ENCODE measurements at regions not wholly inside any gene's neighbourhood (a gene's known extent, or its start where the extent isn't known, plus 50 kb on each side); places are given as distances from the start of the nearest gene placed in this dataset.

- no peak overlapping the region for H3K4me3 ChIP-seq (ENCODE audit: low read length)
- TF ChIP-seq CTCF (IDR thresholded peaks at IDR 0.05; ENCODE audit: insufficient read depth, low read depth, low read length, missing control alignments), result no peak
Measured at GRCh38 chr5:1681955-1682354, 117.7 kb downstream of the MRPL36 start.

GRCh38 chr5:1673042-1673677 is 126.5 kb downstream of the MRPL36 start:
- H3K4me3 ChIP-seq (ENCODE audit: low read length), result no peak overlapping the region
- DNase-seq (ENCODE audit: low read depth), result no peak
- no peak for TF ChIP-seq CTCF (IDR thresholded peaks at IDR 0.05; ENCODE audit: insufficient read depth, low read depth, low read length, missing control alignments)

More at GRCh38 chr5:1681955-1682354, 117.7 kb downstream of the MRPL36 start:
- no peak for DNase-seq (ENCODE audit: low read depth)

GRCh38 chr5:1672396-1672795 is 127.2 kb downstream of the MRPL36 start:
- no peak for TF ChIP-seq CTCF (IDR thresholded peaks at IDR 0.05; ENCODE audit: insufficient read depth, low read depth, low read length, missing control alignments)
- no peak for DNase-seq (ENCODE audit: low read depth)
- H3K4me3 ChIP-seq (ENCODE audit: low read length), result no peak overlapping the region

GRCh38 chr5:1671351-1671750 is 128.3 kb downstream of the MRPL36 start:
- no peak for TF ChIP-seq CTCF (IDR thresholded peaks at IDR 0.05; ENCODE audit: insufficient read depth, low read depth, low read length, missing control alignments)
- no peak for DNase-seq (ENCODE audit: low read depth)
- no peak overlapping the region for H3K4me3 ChIP-seq (ENCODE audit: low read length)

GRCh38 chr5:1670351-1670750 is 129.3 kb downstream of the MRPL36 start:
- peak; percentile 48 for DNase-seq (ENCODE audit: low read depth)
- TF ChIP-seq CTCF (IDR thresholded peaks at IDR 0.05; ENCODE audit: insufficient read depth, low read depth, low read length, missing control alignments), result no peak

GRCh38 chr5:1669276-1670155 is 130.1 kb downstream of the MRPL36 start:
- no peak for TF ChIP-seq CTCF (IDR thresholded peaks at IDR 0.05; ENCODE audit: insufficient read depth, low read depth, low read length, missing control alignments)
- no peak for DNase-seq (ENCODE audit: low read depth)

More at GRCh38 chr5:1670351-1670750, 129.3 kb downstream of the MRPL36 start:
- H3K4me3 ChIP-seq (ENCODE audit: low read length), result no peak overlapping the region

More at GRCh38 chr5:1669276-1670155, 130.1 kb downstream of the MRPL36 start:
- H3K4me3 ChIP-seq (ENCODE audit: low read length), result no peak overlapping the region
